Common myeloid progenitor, CD34-positive (primary cell): ENCODE measurements at regions not wholly inside any gene's neighbourhood (a gene's known extent, or its start where the extent isn't known, plus 50 kb on each side); places are given as distances from the start of the nearest gene placed in this dataset.
"Not testable (repeated sequence)": the region's sequence is repeated elsewhere in the genome, so short reads cannot be mapped to it uniquely, and the experiment has no call there.

ENCODE experiments used
- CTCF ChIA-PET: fragments of 350-600 bp; sonication (Branson Sonifier 250); formaldehyde crosslinking; loops from one replicate; lab custom pipeline; 2021; ENCODE audit warnings: antibody characterized with exemption; lab: Charles Lee
- POLR2A ChIA-PET: fragments of 350-600 bp; sonication (Branson Sonifier 250); formaldehyde crosslinking; loops from one replicate; lab custom pipeline; 2021; ENCODE audit warnings: antibody characterized with exemption; lab: Charles Lee
- DNase-seq, 3 donors: peaks; one replicate each; pipeline versions ENCODE4 v3.0.0 to v3.0.0-alpha.2; 2013
- H3K27ac ChIP-seq, 2 experiments: 1 replicate in 1 of 2; 2 replicates in 1 of 2; pipeline ENCODE4 v1.7.0; 2013; ENCODE audit warnings: inconsistent platforms in 2 of 2, low read length in 2 of 2, mild to moderate bottlenecking in 2 of 2, low read depth in 1 of 2, moderate library complexity in 1 of 2; ENCODE audit not compliant: severe bottlenecking in 2 of 2, insufficient read depth in 1 of 2, poor library complexity in 1 of 2
- H3K27me3 ChIP-seq, 5 experiments: replicated peaks in 2 of 5; 1 replicate in 3 of 5; 2 replicates in 2 of 5; pipeline versions ENCODE4 v1.6.1 to v1.7.0; 2013; ENCODE audit warnings: low read length in 4 of 5, mild to moderate bottlenecking in 2 of 5, moderate library complexity in 2 of 5, inconsistent platforms in 1 of 5; ENCODE audit not compliant: insufficient read depth in 5 of 5, control insufficient read depth in 4 of 5
- H3K36me3 ChIP-seq, 4 experiments: 1 replicate in 2 of 4; 2 replicates in 2 of 4; pipeline versions ENCODE4 v1.6.1 to v1.7.0; 2013; ENCODE audit warnings: low read length in 3 of 4, control low read depth in 1 of 4, mild to moderate bottlenecking in 1 of 4; ENCODE audit not compliant: control insufficient read depth in 4 of 4, insufficient read depth in 4 of 4
- H3K4me1 ChIP-seq, 4 experiments: 1 replicate in 3 of 4; 2 replicates in 1 of 4; pipeline versions ENCODE4 v1.6.1 to v1.7.1; 2013; ENCODE audit warnings: low read length in 3 of 4, mild to moderate bottlenecking in 3 of 4, control low read depth in 1 of 4, inconsistent platforms in 1 of 4, moderate library complexity in 1 of 4; ENCODE audit not compliant: control insufficient read depth in 4 of 4, insufficient read depth in 4 of 4; ENCODE audit errors: control extremely low read depth in 1 of 4
- H3K4me3 ChIP-seq, 7 experiments: 1 replicate in 4 of 7; 2 replicates in 3 of 7; pipeline versions ENCODE4 v1.5.1 to v1.7.0; 2013; ENCODE audit warnings: mild to moderate bottlenecking in 7 of 7, low read length in 6 of 7, moderate library complexity in 6 of 7, inconsistent platforms in 2 of 7, low read depth in 2 of 7, control low read depth in 1 of 7; ENCODE audit not compliant: insufficient read depth in 4 of 7, control insufficient read depth in 1 of 7; ENCODE audit errors: extremely low read depth in 1 of 7
- H3K9me3 ChIP-seq, 5 experiments: 1 replicate in 4 of 5; 2 replicates in 1 of 5; pipeline versions ENCODE4 v1.6.1 to v1.7.1; 2013; ENCODE audit warnings: low read length in 4 of 5, mild to moderate bottlenecking in 2 of 5, inconsistent platforms in 1 of 5, low read depth in 1 of 5, moderate library complexity in 1 of 5; ENCODE audit not compliant: control insufficient read depth in 4 of 5, insufficient read depth in 2 of 5; ENCODE audit errors: control extremely low read depth in 1 of 5
- WGBS: methylation state at CpG from one replicate; pipeline ENCODE4 v1.1.5; 2013; ENCODE audit not compliant: insufficient coverage; 5-methylcytosine and 5-hydroxymethylcytosine counted together

DNA sequence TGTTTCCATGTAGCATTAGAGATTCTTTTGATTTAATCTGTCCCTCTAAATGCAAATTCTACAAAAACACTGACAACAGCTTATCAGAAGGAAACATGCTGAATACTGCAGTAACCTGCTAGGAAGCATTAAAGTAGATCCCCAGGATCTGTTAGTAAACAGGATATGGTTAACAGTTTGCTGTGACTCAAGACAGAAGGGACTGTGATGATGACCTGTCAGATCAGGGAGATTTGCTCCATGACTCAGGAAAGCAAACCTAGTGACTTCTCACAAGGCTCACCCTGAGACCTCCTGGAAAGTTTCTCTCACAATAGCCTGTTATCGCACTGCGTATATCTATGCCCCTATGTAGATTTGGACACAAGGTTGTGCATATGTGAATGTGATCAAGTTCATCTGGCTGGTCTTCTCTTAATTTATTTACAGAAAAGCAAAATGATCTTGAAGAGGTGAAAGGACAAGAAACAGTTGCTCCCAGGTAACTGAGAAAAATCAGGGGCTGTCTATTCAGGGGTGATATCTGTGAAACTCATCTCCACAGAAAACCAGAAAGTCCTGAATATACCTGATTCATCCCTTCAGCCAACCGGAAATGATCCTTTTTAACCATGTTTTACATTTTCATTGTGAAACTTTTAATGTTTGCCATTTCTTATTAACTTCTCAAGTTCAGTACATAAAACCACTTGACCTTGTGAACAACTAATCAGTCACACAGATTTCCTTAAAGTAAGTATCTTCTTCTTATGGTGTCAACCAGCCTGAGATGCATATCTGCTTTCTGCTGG is 333.1 kb upstream of the COX7C start:
- H3K36me3 ChIP-seq, H3K4me1 ChIP-seq, CTCF ChIA-PET, H3K4me3 ChIP-seq, POLR2A ChIA-PET, H3K27ac ChIP-seq, H3K9me3 ChIP-seq, DNase-seq, H3K27me3 ChIP-seq: not testable (repeated sequence)
- WGBS, result 92% methylated on average over 1 of the region's 3 CpGs

DNA sequence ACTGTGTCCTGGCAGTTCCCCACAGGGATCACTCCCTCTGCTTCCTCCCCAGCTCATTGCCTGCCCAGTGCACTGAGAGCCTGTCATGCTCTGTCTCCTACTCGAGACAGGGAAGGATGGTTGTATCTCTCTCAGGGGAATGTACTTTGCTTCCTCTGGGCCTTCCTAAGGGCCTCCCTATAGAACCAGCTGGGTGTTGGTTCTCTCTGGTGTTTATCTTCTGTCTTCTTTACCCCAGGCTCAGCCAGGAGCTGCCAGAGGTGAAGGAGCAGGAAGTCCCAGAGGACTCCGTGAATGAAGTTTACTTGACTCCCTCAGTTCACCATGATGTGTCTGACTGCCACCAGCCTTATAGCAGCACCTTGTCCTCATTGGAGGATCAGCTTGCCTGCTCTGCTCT is 330.3 kb upstream of the COX7C start:
- H3K4me1 ChIP-seq, H3K36me3 ChIP-seq, H3K27me3 ChIP-seq, H3K4me3 ChIP-seq, CTCF ChIA-PET, H3K9me3 ChIP-seq, DNase-seq, POLR2A ChIA-PET, H3K27ac ChIP-seq: not testable (repeated sequence)
- WGBS, result no CpG with 5 or more reads among the region's 2 CpGs

DNA sequence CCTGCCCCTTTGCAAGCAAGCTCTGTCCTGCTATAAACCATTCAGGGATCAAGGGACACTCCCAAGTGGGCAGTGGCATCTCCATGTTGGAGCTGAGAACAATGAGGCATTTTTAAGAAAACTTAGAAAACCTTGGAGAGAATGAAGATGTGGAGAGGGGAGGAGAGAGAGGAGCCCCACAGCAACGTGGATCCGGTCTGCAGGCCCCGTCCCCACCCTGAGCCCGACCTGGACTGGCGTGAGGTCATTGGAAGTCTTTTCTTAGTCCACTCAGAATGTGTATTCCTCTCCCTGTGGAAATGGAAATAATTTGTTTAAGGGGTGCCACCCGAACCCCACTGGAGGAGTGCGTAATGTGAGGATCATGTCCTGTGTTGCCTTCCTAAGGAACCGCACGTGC is 328.0 kb upstream of the COX7C start:
- H3K27ac ChIP-seq, H3K9me3 ChIP-seq, DNase-seq, POLR2A ChIA-PET, H3K4me3 ChIP-seq, H3K4me1 ChIP-seq, CTCF ChIA-PET, H3K27me3 ChIP-seq, H3K36me3 ChIP-seq: not testable (repeated sequence)
- 88% methylated on average over 3 of the region's 9 CpGs for WGBS

DNA sequence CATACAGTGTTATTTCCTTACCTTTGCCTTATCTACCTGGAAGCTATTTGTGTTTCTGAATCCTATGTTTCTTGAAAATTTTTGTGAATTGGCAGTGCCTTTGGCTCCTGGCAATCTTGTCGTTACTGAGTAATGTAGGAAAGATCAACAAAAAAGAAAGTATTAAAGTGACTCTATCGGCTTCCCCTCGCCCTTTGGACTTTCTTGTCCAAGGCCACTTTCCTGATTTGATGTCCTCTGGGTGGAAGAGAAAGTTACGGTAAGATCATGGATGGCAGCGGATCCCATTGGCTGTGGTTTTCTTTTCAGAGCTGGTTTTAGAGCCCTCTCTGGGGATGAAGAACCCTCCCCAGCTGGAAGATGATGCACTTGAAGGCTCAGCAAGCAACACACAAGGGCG is 324.9 kb upstream of the COX7C start:
- 100% methylated on average over 4 of the region's 6 CpGs for WGBS
- H3K4me3 ChIP-seq, H3K9me3 ChIP-seq, POLR2A ChIA-PET, H3K4me1 ChIP-seq, H3K36me3 ChIP-seq, H3K27ac ChIP-seq, CTCF ChIA-PET, H3K27me3 ChIP-seq, DNase-seq: not testable (repeated sequence)

DNA sequence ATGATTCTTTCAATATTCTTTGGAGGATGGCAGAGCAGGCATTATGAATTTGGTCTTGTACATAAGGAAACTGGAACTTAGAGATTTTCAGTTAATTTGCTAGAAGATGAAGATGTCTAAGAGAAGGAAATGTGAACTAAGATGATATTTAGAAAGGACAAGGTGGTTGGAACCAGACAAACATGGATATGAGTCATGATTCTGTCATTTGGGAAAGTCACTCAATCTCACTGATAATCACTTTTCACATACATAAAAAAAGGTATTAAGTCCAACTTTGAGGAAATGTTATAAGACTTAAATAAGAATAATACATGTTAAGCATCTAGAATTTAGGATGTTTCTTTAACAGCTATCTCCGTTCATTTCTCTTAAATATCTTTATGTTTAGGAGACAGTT is 315.1 kb upstream of the COX7C start:
- H3K4me3 ChIP-seq, CTCF ChIA-PET, H3K4me1 ChIP-seq, H3K27ac ChIP-seq, DNase-seq, H3K36me3 ChIP-seq, POLR2A ChIA-PET, H3K9me3 ChIP-seq, H3K27me3 ChIP-seq: not testable (repeated sequence)
- WGBS, result no CpG with 5 or more reads among the region's 1 CpG

DNA sequence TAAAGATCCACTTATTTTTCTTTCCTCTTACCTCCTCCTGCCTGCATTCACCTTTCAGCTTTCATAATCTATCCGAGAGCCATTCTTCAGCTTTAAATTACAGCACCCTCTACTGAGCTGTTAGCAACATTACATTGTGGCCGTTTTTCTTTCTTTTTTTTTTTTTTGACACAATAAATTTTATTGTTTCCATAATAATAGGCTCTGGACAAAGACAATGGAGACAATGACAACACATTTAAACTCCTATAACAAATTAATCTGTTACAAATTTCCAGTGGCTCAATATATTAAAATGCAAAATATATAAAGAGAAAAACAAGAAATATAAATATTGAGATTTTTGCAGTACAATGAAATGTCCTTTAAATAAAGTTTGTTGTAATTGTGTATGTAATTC is 312.7 kb upstream of the COX7C start:
- H3K9me3 ChIP-seq, H3K36me3 ChIP-seq, H3K4me3 ChIP-seq, H3K27me3 ChIP-seq, POLR2A ChIA-PET, H3K27ac ChIP-seq, H3K4me1 ChIP-seq, CTCF ChIA-PET: not testable (repeated sequence)
- no CpG with 5 or more reads among the region's 2 CpGs for WGBS
- DNase-seq, result peak in 2 of 3 donors; percentile 6 to 11

DNA sequence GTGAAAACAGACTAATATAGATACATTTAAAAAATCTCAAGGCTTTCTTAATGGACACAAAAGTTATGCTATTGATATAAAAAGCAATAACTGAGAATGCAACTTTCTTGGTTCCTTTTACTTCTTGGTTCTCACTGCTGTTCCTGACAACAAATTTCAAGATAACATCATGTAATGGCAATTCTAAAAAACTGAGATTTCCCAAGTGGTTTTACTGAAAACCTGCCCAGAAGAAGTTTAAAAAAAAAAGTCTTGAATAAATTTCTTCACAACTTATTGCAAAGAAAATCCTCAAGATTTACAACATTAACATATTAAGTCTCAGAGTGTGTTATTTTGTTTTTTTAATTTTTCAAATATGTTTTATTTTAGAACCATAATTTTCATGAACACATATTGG is 302.8 kb upstream of the COX7C start:
- DNase-seq, result no peak
- no peaks in the 10 kb centered on the region for H3K36me3 ChIP-seq
- H3K9me3 ChIP-seq, result no peaks in the 10 kb centered on the region
- ChIA-PET CTCF (no interaction called here), POLR2A (no interaction called here)
- no peak overlapping the region for H3K4me3 ChIP-seq
- no peaks in the 10 kb centered on the region for H3K27me3 ChIP-seq
- no peaks in the 10 kb centered on the region for H3K4me1 ChIP-seq
- no peak overlapping the region for H3K27ac ChIP-seq
